GM12874 (cell line): ENCODE measurements at regions not wholly inside any gene's neighbourhood (a gene's known extent, or its start where the extent isn't known, plus 50 kb on each side); places are given as distances from the start of the nearest gene placed in this dataset.

Source experiments
- CTCF ChIP-seq: IDR thresholded peaks from 2 replicates; pipeline ENCODE4 v1.5.1; 2011; ENCODE audit warnings: low read depth, mild to moderate bottlenecking, control low read depth, low read length, moderate library complexity; ENCODE audit not compliant: insufficient read depth

GRCh38 chr6:106907754-106908153 is 66.8 kb downstream of the CD24 start:
- no peak for TF ChIP-seq CTCF

GRCh38 chr6:106906232-106906631 is 68.3 kb downstream of the CD24 start:
- no peak for TF ChIP-seq CTCF

- no peak for TF ChIP-seq CTCF
Measured at GRCh38 chr6:106903299-106903698, 71.2 kb downstream of the CD24 start.

- no peak for TF ChIP-seq CTCF
Measured at GRCh38 chr6:106901062-106901461, 73.5 kb downstream of the CD24 start.

- no peak for TF ChIP-seq CTCF
Measured at GRCh38 chr6:106899697-106900096, 74.8 kb downstream of the CD24 start.

GRCh38 chr6:106897580-106897979 is 76.9 kb downstream of the CD24 start:
- no peak for TF ChIP-seq CTCF

GRCh38 chr6:106895703-106896040 is 78.9 kb downstream of the CD24 start:
- no peak for TF ChIP-seq CTCF
